ENCODE measurements at regions not wholly inside any gene's neighbourhood (a gene's known extent, or its start where the extent isn't known, plus 50 kb on each side); places are given as distances from the start of the nearest gene placed in this dataset.

- no peaks in the 10 kb centered on the region for H3K9me3 ChIP-seq
- no peaks in the 10 kb centered on the region for H3K4me1 ChIP-seq
- no peak for DNase-seq
- TF ChIP-seq POLR2A (IDR thresholded peaks at IDR 0.05) = no peak
- TF ChIP-seq, protein P1, sequence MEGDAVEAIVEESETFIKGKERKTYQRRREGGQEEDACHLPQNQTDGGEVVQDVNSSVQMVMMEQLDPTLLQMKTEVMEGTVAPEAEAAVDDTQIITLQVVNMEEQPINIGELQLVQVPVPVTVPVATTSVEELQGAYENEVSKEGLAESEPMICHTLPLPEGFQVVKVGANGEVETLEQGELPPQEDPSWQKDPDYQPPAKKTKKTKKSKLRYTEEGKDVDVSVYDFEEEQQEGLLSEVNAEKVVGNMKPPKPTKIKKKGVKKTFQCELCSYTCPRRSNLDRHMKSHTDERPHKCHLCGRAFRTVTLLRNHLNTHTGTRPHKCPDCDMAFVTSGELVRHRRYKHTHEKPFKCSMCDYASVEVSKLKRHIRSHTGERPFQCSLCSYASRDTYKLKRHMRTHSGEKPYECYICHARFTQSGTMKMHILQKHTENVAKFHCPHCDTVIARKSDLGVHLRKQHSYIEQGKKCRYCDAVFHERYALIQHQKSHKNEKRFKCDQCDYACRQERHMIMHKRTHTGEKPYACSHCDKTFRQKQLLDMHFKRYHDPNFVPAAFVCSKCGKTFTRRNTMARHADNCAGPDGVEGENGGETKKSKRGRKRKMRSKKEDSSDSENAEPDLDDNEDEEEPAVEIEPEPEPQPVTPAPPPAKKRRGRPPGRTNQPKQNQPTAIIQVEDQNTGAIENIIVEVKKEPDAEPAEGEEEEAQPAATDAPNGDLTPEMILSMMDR (IDR thresholded peaks at IDR 0.05) = no peak
- H3K27me3 ChIP-seq = no peaks in the 10 kb centered on the region
- WGBS, 2 donors = 79 to 82% methylated on average over 5 to 7 of the region's 8 CpGs
- H3K4me3 ChIP-seq (replicated peaks in 1 of 3) = no peak overlapping the region
- H3K27ac ChIP-seq = no peak overlapping the region
- H3K36me3 ChIP-seq = no peaks in the 10 kb centered on the region
- intact Hi-C loops (cut with DNase I) = no loop called here
Measured at GRCh38 chr20:59381689-59382088, 81.3 kb downstream of the EDN3 start.

DNA sequence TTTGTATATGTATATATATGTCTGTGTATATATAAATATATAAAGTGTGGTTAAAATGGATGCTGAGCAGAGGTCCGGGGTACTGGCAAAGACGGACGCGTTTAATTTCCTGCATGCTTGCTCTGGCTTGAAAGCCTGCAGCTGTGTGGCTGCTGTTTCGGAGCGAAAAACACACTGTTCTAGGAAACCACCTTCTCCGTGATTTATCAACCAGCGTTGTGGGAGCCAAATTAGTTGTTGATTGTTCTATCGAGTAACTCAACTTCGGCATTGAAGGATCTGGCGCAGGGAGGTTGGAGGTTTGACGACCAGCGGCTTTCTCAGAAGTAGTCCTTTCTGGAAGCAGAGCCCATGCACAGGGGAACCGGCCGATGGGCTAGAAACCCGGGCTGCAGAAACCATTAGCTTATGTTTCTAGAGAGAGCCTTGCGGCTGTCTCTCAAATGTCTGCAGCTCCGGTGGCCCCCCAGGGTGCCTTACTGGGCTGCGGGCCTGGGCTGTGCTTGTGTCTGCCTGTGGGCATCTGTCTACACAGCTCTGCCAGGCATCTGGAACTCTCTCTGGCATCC is 81.8 kb downstream of the EDN3 start:
- Histone ChIP-seq H3K27ac (no peak overlapping the region), H3K9me3 (no peaks in the 10 kb centered on the region), H3K27me3 (no peaks in the 10 kb centered on the region), H3K4me3 (replicated peaks in 1 of 3) (no peak overlapping the region), H3K4me1 (no peaks in the 10 kb centered on the region), H3K36me3 (no peaks in the 10 kb centered on the region)
- DNase-seq = no peak
- WGBS, 2 donors = 78 to 86% methylated on average over 18 of the region's 19 CpGs
- TF ChIP-seq, protein P1 (IDR thresholded peaks at IDR 0.05) = no peak
- no peak for TF ChIP-seq POLR2A (IDR thresholded peaks at IDR 0.05)
- intact Hi-C loops (cut with DNase I) = no loop called here

DNA sequence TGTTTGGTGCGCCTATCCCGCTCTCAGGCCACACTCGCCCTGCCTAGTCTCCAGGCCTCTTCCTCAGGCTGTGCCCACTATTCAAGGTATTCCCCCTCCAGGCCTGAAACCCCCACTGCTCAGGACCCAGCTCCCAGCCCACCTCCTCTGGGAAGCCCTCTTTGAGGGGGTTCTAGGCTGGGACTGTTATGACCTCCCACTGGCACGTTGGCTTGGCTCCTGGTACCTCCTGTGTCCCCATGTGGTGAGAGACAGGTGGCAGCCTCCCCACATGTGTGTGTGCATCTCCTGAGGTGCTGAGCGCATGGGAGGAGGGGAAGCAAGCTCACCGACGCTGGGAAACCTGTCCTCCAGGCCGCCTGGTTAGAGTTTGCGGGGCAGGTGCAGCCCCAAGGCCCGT is 82.5 kb downstream of the EDN3 start:
- intact Hi-C loops (cut with DNase I) = no loop called here
- no peak for DNase-seq
- Histone ChIP-seq H3K4me1 (no peaks in the 10 kb centered on the region), H3K27ac (no peak overlapping the region), H3K36me3 (no peaks in the 10 kb centered on the region), H3K27me3 (no peaks in the 10 kb centered on the region), H3K4me3 (replicated peaks in 1 of 3) (no peak overlapping the region), H3K9me3 (no peaks in the 10 kb centered on the region)
- TF ChIP-seq, protein P1 (IDR thresholded peaks at IDR 0.05) = no peak
- no peak for TF ChIP-seq POLR2A (IDR thresholded peaks at IDR 0.05)
- 77 to 81% methylated on average over 9 to 10 of the region's 10 CpGs for WGBS, 2 donors

DNA sequence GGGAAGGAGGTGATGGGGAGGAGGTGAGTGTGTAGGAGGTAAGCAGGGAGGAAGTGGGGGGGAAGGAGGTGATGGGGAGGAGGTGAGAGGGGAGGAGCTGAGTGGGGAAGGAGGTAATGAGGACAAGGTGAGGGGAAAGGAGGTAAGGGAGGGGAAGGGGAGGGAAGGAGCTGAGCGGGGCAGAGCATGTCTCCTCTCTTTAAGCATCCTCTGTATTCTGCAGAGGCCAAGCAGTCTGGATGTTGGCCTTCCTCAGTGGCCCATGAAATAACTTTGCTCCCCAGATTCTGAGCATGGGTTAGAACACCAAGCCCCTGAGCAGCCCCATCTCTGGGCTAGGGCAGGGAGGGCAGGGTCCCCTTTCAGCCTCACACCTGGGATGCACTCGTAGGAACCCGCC is 84.6 kb downstream of the EDN3 start:
- 78 to 96% methylated on average over 2 to 3 of the region's 3 CpGs for WGBS, 2 donors
- no peaks in the 10 kb centered on the region for H3K36me3 ChIP-seq
- H3K27ac ChIP-seq = no peak overlapping the region
- intact Hi-C loops (cut with DNase I) = no loop called here
- no peaks in the 10 kb centered on the region for H3K4me1 ChIP-seq
- TF ChIP-seq, protein P1 (IDR thresholded peaks at IDR 0.05) = no peak
- no peak for TF ChIP-seq POLR2A (IDR thresholded peaks at IDR 0.05)
- H3K9me3 ChIP-seq = no peaks in the 10 kb centered on the region
- no peaks in the 10 kb centered on the region for H3K27me3 ChIP-seq
- H3K4me3 ChIP-seq (replicated peaks in 1 of 3) = no peak overlapping the region
- DNase-seq = no peak

DNA sequence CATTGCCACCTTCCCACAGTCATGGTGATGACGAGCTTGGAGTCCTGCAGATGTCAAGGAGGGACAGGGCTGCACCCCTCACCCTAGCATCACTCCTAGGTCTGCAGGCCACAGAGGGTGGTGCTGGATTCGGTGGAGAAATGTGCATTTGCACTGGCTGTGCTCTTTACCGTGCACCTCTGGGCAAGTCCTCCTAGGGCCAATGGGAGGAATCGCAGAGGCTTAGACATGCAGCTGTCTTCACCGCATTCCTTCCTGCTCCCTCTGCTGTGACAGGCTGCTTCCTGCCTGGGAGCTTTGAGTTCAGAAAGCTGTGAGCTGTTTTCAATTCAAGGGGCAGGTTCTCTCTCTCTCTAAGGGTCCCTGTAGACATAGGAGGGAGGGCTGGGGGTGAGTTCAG is 85.1 kb downstream of the EDN3 start:
- WGBS, 2 donors = 36 to 37% methylated on average over 4 to 5 of the region's 5 CpGs
- Histone ChIP-seq H3K9me3 (no peaks in the 10 kb centered on the region), H3K4me1 (no peaks in the 10 kb centered on the region), H3K27ac (no peak overlapping the region), H3K27me3 (no peaks in the 10 kb centered on the region), H3K36me3 (no peaks in the 10 kb centered on the region), H3K4me3 (replicated peaks in 1 of 3) (no peak overlapping the region)
- DNase-seq = no peak
- TF ChIP-seq, protein P1 (IDR thresholded peaks at IDR 0.05) = no peak
- TF ChIP-seq POLR2A (IDR thresholded peaks at IDR 0.05) = no peak
- intact Hi-C loops (cut with DNase I) = no loop called here

Data from thyroid gland (tissue), 4 donors.